ENCODE measurements at regions not wholly inside any gene's neighbourhood (a gene's known extent, or its start where the extent isn't known, plus 50 kb on each side); places are given as distances from the start of the nearest gene placed in this dataset.

DNA sequence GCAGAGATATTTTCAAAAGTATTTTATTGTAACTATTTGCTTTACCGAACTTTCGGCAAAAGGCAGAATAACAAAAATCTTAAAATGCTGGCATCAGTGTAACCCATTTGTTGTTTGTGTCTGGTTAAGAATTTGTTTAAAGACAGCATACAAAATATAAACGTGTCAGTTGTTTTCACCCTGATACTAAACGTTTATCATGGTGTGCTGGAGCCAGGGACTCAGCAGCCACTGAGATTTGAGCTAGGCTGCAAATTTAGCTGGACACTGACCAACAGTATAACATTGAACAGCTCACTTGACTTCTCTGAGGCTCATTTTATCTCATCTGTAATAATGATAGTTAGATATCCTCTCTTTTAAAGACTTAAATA is 183.7 kb downstream of the TMTC3 start:
- no peak for TF ChIP-seq POLR2A (IDR thresholded peaks at IDR 0.05)
- TF ChIP-seq, protein P1, sequence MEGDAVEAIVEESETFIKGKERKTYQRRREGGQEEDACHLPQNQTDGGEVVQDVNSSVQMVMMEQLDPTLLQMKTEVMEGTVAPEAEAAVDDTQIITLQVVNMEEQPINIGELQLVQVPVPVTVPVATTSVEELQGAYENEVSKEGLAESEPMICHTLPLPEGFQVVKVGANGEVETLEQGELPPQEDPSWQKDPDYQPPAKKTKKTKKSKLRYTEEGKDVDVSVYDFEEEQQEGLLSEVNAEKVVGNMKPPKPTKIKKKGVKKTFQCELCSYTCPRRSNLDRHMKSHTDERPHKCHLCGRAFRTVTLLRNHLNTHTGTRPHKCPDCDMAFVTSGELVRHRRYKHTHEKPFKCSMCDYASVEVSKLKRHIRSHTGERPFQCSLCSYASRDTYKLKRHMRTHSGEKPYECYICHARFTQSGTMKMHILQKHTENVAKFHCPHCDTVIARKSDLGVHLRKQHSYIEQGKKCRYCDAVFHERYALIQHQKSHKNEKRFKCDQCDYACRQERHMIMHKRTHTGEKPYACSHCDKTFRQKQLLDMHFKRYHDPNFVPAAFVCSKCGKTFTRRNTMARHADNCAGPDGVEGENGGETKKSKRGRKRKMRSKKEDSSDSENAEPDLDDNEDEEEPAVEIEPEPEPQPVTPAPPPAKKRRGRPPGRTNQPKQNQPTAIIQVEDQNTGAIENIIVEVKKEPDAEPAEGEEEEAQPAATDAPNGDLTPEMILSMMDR (IDR thresholded peaks at IDR 0.05) = no peak

All from lower leg skin (tissue), 3 donors.